Common myeloid progenitor, CD34-positive (primary cell): ENCODE measurements at regions not wholly inside any gene's neighbourhood (a gene's known extent, or its start where the extent isn't known, plus 50 kb on each side); places are given as distances from the start of the nearest gene placed in this dataset.

Source experiments
- CTCF ChIA-PET: fragments of 350-600 bp; sonication (Branson Sonifier 250); formaldehyde crosslinking; loops from one replicate; lab custom pipeline; 2021; ENCODE audit warnings: antibody characterized with exemption; lab: Charles Lee
- POLR2A ChIA-PET: fragments of 350-600 bp; sonication (Branson Sonifier 250); formaldehyde crosslinking; loops from one replicate; lab custom pipeline; 2021; ENCODE audit warnings: antibody characterized with exemption; lab: Charles Lee
- DNase-seq, 3 donors: peaks; one replicate each; pipeline versions ENCODE4 v3.0.0 to v3.0.0-alpha.2; 2013
- H3K27ac ChIP-seq, 2 experiments: 1 replicate in 1 of 2; 2 replicates in 1 of 2; pipeline ENCODE4 v1.7.0; 2013; ENCODE audit warnings: inconsistent platforms in 2 of 2, low read length in 2 of 2, mild to moderate bottlenecking in 2 of 2, low read depth in 1 of 2, moderate library complexity in 1 of 2; ENCODE audit not compliant: severe bottlenecking in 2 of 2, insufficient read depth in 1 of 2, poor library complexity in 1 of 2
- H3K27me3 ChIP-seq, 5 experiments: replicated peaks in 2 of 5; 1 replicate in 3 of 5; 2 replicates in 2 of 5; pipeline versions ENCODE4 v1.6.1 to v1.7.0; 2013; ENCODE audit warnings: low read length in 4 of 5, mild to moderate bottlenecking in 2 of 5, moderate library complexity in 2 of 5, inconsistent platforms in 1 of 5; ENCODE audit not compliant: insufficient read depth in 5 of 5, control insufficient read depth in 4 of 5
- H3K36me3 ChIP-seq, 4 experiments: 1 replicate in 2 of 4; 2 replicates in 2 of 4; pipeline versions ENCODE4 v1.6.1 to v1.7.0; 2013; ENCODE audit warnings: low read length in 3 of 4, control low read depth in 1 of 4, mild to moderate bottlenecking in 1 of 4; ENCODE audit not compliant: control insufficient read depth in 4 of 4, insufficient read depth in 4 of 4
- H3K4me1 ChIP-seq, 4 experiments: 1 replicate in 3 of 4; 2 replicates in 1 of 4; pipeline versions ENCODE4 v1.6.1 to v1.7.1; 2013; ENCODE audit warnings: low read length in 3 of 4, mild to moderate bottlenecking in 3 of 4, control low read depth in 1 of 4, inconsistent platforms in 1 of 4, moderate library complexity in 1 of 4; ENCODE audit not compliant: control insufficient read depth in 4 of 4, insufficient read depth in 4 of 4; ENCODE audit errors: control extremely low read depth in 1 of 4
- H3K4me3 ChIP-seq, 7 experiments: 1 replicate in 4 of 7; 2 replicates in 3 of 7; pipeline versions ENCODE4 v1.5.1 to v1.7.0; 2013; ENCODE audit warnings: mild to moderate bottlenecking in 7 of 7, low read length in 6 of 7, moderate library complexity in 6 of 7, inconsistent platforms in 2 of 7, low read depth in 2 of 7, control low read depth in 1 of 7; ENCODE audit not compliant: insufficient read depth in 4 of 7, control insufficient read depth in 1 of 7; ENCODE audit errors: extremely low read depth in 1 of 7
- H3K9me3 ChIP-seq, 5 experiments: 1 replicate in 4 of 5; 2 replicates in 1 of 5; pipeline versions ENCODE4 v1.6.1 to v1.7.1; 2013; ENCODE audit warnings: low read length in 4 of 5, mild to moderate bottlenecking in 2 of 5, inconsistent platforms in 1 of 5, low read depth in 1 of 5, moderate library complexity in 1 of 5; ENCODE audit not compliant: control insufficient read depth in 4 of 5, insufficient read depth in 2 of 5; ENCODE audit errors: control extremely low read depth in 1 of 5
- WGBS: methylation state at CpG from one replicate; pipeline ENCODE4 v1.1.5; 2013; ENCODE audit not compliant: insufficient coverage; 5-methylcytosine and 5-hydroxymethylcytosine counted together

- WGBS = 83% methylated on average over 1 of the region's 1 CpG
- H3K4me1 ChIP-seq = peaks cover 0 to 14% (median 0%) of the 10 kb centered on the region in 4 experiments
- no peak overlapping the region for H3K27ac ChIP-seq
- H3K9me3 ChIP-seq = no peaks in the 10 kb centered on the region
- no peaks in the 10 kb centered on the region for H3K27me3 ChIP-seq
- ChIA-PET CTCF (interaction anchor here (0.6 kb wide), 1 partner anchor 42 kb away, joined by 3 read pairs; no protein-coding TSS in a partner anchor), POLR2A (interaction anchor here (0.6 kb wide), 1 partner anchor 1411 kb away, joined by 4 read pairs; no protein-coding TSS in a partner anchor)
- no peaks in the 10 kb centered on the region for H3K36me3 ChIP-seq
- no peak overlapping the region for H3K4me3 ChIP-seq
- DNase-seq = no peak
Measured at GRCh38 chr19:30854207-30854606, 482.0 kb downstream of the ZNF536 start.

- Histone ChIP-seq H3K36me3 (no peaks in the 10 kb centered on the region), H3K9me3 (no peaks in the 10 kb centered on the region), H3K4me3 (no peak overlapping the region), H3K27ac (no peak overlapping the region), H3K4me1 (peaks cover 0 to 6% (median 0%) of the 10 kb centered on the region in 4 experiments), H3K27me3 (no peaks in the 10 kb centered on the region)
- ChIA-PET POLR2A (no interaction called here), CTCF (interaction anchor here (0.6 to 1.3 kb wide), 3 partner anchors 10 to 230 kb away, joined by 3 to 4 read pairs (median 4); no protein-coding TSS in a partner anchor)
- 95% methylated on average over 3 of the region's 3 CpGs for WGBS
- DNase-seq = no peak
Measured at GRCh38 chr19:30853036-30853435, 480.9 kb downstream of the ZNF536 start.

GRCh38 chr19:30852168-30852567 lies 480.0 kb downstream of the ZNF536 start:
- no peak overlapping the region for H3K27ac ChIP-seq
- DNase-seq = no peak
- 94% methylated on average over 8 of the region's 10 CpGs for WGBS
- CTCF ChIA-PET = interaction anchor here (0.8 kb wide), 1 partner anchor 10 kb away, joined by 3 read pairs; no protein-coding TSS in a partner anchor
- no peak overlapping the region for H3K4me3 ChIP-seq
- POLR2A ChIA-PET = no interaction called here
- H3K4me1 ChIP-seq = peaks cover 0 to 6% (median 0%) of the 10 kb centered on the region in 4 experiments
- H3K36me3 ChIP-seq = no peaks in the 10 kb centered on the region
- H3K9me3 ChIP-seq = no peaks in the 10 kb centered on the region
- H3K27me3 ChIP-seq = no peaks in the 10 kb centered on the region

- WGBS = 100% methylated on average over 1 of the region's 2 CpGs
Measured at GRCh38 chr19:30851646-30852045, 479.5 kb downstream of the ZNF536 start.

DNA sequence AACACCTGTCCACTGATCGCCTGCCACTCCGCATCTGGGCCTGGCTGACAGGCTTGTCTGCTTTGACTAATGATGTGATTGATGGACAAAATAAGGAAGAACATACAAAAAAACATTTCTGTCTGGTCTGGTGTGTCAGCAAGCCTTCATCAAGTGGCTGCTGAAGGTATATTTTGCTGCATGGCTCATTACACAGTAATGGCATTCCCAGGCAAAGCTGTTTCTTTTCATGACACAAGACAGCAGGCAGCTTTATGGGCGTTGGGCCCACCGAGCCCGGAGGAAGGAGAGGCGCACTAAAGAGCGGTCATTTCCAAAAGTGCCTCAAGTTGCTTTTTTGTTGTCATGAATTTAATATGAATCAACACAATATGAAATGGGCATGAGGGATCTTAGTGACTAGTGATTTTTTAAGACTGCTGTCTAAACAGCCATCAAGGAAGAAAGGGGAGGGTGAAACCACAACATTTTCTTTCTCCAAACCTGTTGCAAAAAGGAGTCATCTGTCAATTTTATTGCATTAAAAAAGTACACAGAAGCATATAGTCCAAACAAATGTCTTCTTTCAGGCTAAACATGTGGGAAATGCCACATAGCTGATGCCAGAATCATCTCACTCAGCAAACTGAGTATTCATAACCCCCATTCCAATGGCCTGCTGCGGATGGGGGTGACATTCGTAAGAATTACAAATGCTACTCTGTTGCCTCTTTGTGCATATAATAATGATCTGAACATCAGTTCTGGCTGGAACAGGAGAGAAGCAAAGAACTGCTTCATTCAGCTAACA lies 476.6 kb downstream of the ZNF536 start:
- no peaks in the 10 kb centered on the region for H3K9me3 ChIP-seq
- H3K4me3 ChIP-seq = no peak overlapping the region
- H3K36me3 ChIP-seq = no peaks in the 10 kb centered on the region
- peaks cover 0 to 6% (median 0%) of the 10 kb centered on the region in 4 experiments for H3K4me1 ChIP-seq
- POLR2A ChIA-PET = no interaction called here
- H3K27ac ChIP-seq = no peak overlapping the region
- H3K27me3 ChIP-seq = no peaks in the 10 kb centered on the region
- DNase-seq = no peak
- CTCF ChIA-PET = no interaction called here
- WGBS = 75% methylated on average over 2 of the region's 9 CpGs

More at GRCh38 chr19:30851646-30852045, 479.5 kb downstream of the ZNF536 start:
- POLR2A ChIA-PET = no interaction called here
- Histone ChIP-seq H3K4me1 (peaks cover 0 to 6% (median 0%) of the 10 kb centered on the region in 4 experiments), H3K36me3 (no peaks in the 10 kb centered on the region), H3K4me3 (no peak overlapping the region), H3K9me3 (no peaks in the 10 kb centered on the region), H3K27ac (no peak overlapping the region), H3K27me3 (no peaks in the 10 kb centered on the region)
- no peak for DNase-seq
- CTCF ChIA-PET = no interaction called here

GRCh38 chr19:30846102-30846501 lies 473.9 kb downstream of the ZNF536 start:
- WGBS = 90% methylated on average over 10 of the region's 13 CpGs

GRCh38 chr19:30842926-30843325 lies 470.7 kb downstream of the ZNF536 start:
- H3K9me3 ChIP-seq = no peaks in the 10 kb centered on the region
- WGBS = 96% methylated on average over 7 of the region's 8 CpGs
- no peaks in the 10 kb centered on the region for H3K36me3 ChIP-seq
- H3K4me1 ChIP-seq = no peaks in the 10 kb centered on the region
- no peak overlapping the region for H3K4me3 ChIP-seq
- ChIA-PET CTCF (no interaction called here), POLR2A (interaction anchor here (0.6 kb wide), 1 partner anchor 357 kb away, joined by 3 read pairs; no protein-coding TSS in a partner anchor)
- DNase-seq = no peak
- H3K27me3 ChIP-seq = no peaks in the 10 kb centered on the region
- H3K27ac ChIP-seq = no peak overlapping the region

More at GRCh38 chr19:30846102-30846501, 473.9 kb downstream of the ZNF536 start:
- Histone ChIP-seq H3K4me3 (no peak overlapping the region), H3K4me1 (peaks cover 0 to 6% (median 0%) of the 10 kb centered on the region in 4 experiments), H3K36me3 (no peaks in the 10 kb centered on the region), H3K27me3 (no peaks in the 10 kb centered on the region), H3K27ac (no peak overlapping the region), H3K9me3 (no peaks in the 10 kb centered on the region)
- ChIA-PET CTCF (no interaction called here), POLR2A (no interaction called here)
- DNase-seq = no peak
